Ascending aorta (tissue), 2 donors: ENCODE measurements at regions not wholly inside any gene's neighbourhood (a gene's known extent, or its start where the extent isn't known, plus 50 kb on each side); places are given as distances from the start of the nearest gene placed in this dataset.

Source experiments
- DNase-seq, 2 donors: peaks; one replicate each; pipeline ENCODE4 v3.0.0-alpha.2; 2019; ENCODE audit warnings: low spot score in 2 of 2
- H3K27ac ChIP-seq, 2 donors: fragments of 200-600 bp; sonication (generic); one replicate each; pipeline ENCODE4 v1.5.1; 2016 to 2017; ENCODE audit warnings: mild to moderate bottlenecking in 1 of 2
- H3K27me3 ChIP-seq: fragments of 200-600 bp; sonication (generic); one replicate; pipeline ENCODE4 v1.5.1; 2017
- H3K36me3 ChIP-seq, 2 donors: fragments of 200-600 bp; sonication (generic); one replicate each; pipeline ENCODE4 v1.5.1; 2016
- H3K4me1 ChIP-seq, 2 donors: fragments of 200-600 bp; sonication (generic); one replicate each; pipeline ENCODE4 v1.5.1; 2016 to 2017; ENCODE audit warnings: mild to moderate bottlenecking in 1 of 2
- H3K4me3 ChIP-seq, 2 donors: fragments of 200-600 bp; sonication (generic); one replicate each; pipeline ENCODE4 v1.5.1; 2016 to 2017; ENCODE audit warnings: mild to moderate bottlenecking in 1 of 2
- H3K9me3 ChIP-seq, 2 donors: fragments of 200-600 bp; sonication (generic); one replicate each; pipeline ENCODE4 v1.5.1; 2016
- CTCF ChIP-seq, 3 experiments: fragments of 200-600 bp in 2 of 3; fragments of 450-650 bp in 1 of 3; sonication (generic) in 2 of 3; IDR thresholded peaks; one replicate each; pipeline ENCODE4 v1.5.1; 2016 to 2019; ENCODE audit warnings: antibody characterized with exemption in 3 of 3, mild to moderate bottlenecking in 1 of 3, moderate library complexity in 1 of 3
- intact Hi-C: fragments of 100-400 bp; cut with DNase I; formaldehyde crosslinking; loops from one replicate; pipeline ENCODE4 v1.15.1; 2023

GRCh38 chr3:164190566-164190965, 887.7 kb downstream of the SI start:
- H3K36me3 ChIP-seq, result no peaks in the 10 kb centered on the region
- H3K4me1 ChIP-seq, result no peaks in the 10 kb centered on the region
- no peak overlapping the region for H3K4me3 ChIP-seq
- DNase-seq, result no peak
- intact Hi-C loops, result no loop called here
- no peaks in the 10 kb centered on the region for H3K27me3 ChIP-seq
- H3K27ac ChIP-seq, result no peak overlapping the region
- no peak for TF ChIP-seq CTCF (IDR thresholded peaks at IDR 0.05)
- H3K9me3 ChIP-seq, result no peaks in the 10 kb centered on the region

- no peaks in the 10 kb centered on the region for H3K9me3 ChIP-seq
- H3K4me1 ChIP-seq, result no peaks in the 10 kb centered on the region
- TF ChIP-seq CTCF (IDR thresholded peaks at IDR 0.05), result no peak
- H3K27ac ChIP-seq, result no peak overlapping the region
- no peaks in the 10 kb centered on the region for H3K27me3 ChIP-seq
- DNase-seq, result no peak
- intact Hi-C loops, result no loop called here
- no peaks in the 10 kb centered on the region for H3K36me3 ChIP-seq
- no peak overlapping the region for H3K4me3 ChIP-seq
These were observed 892.2 kb downstream of the SI start for GRCh38 chr3:164186095-164186494.

- intact Hi-C loops, result no loop called here
- Histone ChIP-seq H3K36me3 (no peaks in the 10 kb centered on the region), H3K4me3 (no peak overlapping the region), H3K27ac (no peak overlapping the region), H3K9me3 (no peaks in the 10 kb centered on the region), H3K27me3 (no peaks in the 10 kb centered on the region), H3K4me1 (no peaks in the 10 kb centered on the region)
- TF ChIP-seq CTCF (IDR thresholded peaks at IDR 0.05), result no peak
- DNase-seq, result no peak
These were observed 899.1 kb downstream of the SI start for GRCh38 chr3:164179110-164179774.

GRCh38 chr3:164174059-164174458, 904.2 kb downstream of the SI start:
- Histone ChIP-seq H3K9me3 (no peaks in the 10 kb centered on the region), H3K27me3 (no peaks in the 10 kb centered on the region), H3K4me3 (no peak overlapping the region), H3K4me1 (no peaks in the 10 kb centered on the region), H3K36me3 (no peaks in the 10 kb centered on the region), H3K27ac (no peak overlapping the region)
- intact Hi-C loops, result no loop called here
- TF ChIP-seq CTCF (IDR thresholded peaks at IDR 0.05), result no peak
- no peak for DNase-seq

GRCh38 chr3:164155400-164155799, 922.9 kb downstream of the SI start:
- Histone ChIP-seq H3K9me3 (peaks cover 0 to 3% of the 10 kb centered on the region in 2 donors), H3K4me1 (no peaks in the 10 kb centered on the region), H3K4me3 (no peak overlapping the region), H3K36me3 (no peaks in the 10 kb centered on the region), H3K27me3 (no peaks in the 10 kb centered on the region), H3K27ac (no peak overlapping the region)
- no peak for DNase-seq
- intact Hi-C loops, result no loop called here
- no peak for TF ChIP-seq CTCF (IDR thresholded peaks at IDR 0.05)

- DNase-seq, result no peak
- Histone ChIP-seq H3K27me3 (no peaks in the 10 kb centered on the region), H3K27ac (no peak overlapping the region), H3K9me3 (peaks cover 0 to 5% of the 10 kb centered on the region in 2 donors), H3K4me3 (no peak overlapping the region), H3K4me1 (no peaks in the 10 kb centered on the region), H3K36me3 (no peaks in the 10 kb centered on the region)
- no peak for TF ChIP-seq CTCF (IDR thresholded peaks at IDR 0.05)
- intact Hi-C loops, result no loop called here
These were observed 933.5 kb downstream of the SI start for GRCh38 chr3:164144824-164145223.
